ENCODE measurements at regions not wholly inside any gene's neighbourhood (a gene's known extent, or its start where the extent isn't known, plus 50 kb on each side); places are given as distances from the start of the nearest gene placed in this dataset.

- TF ChIP-seq CTCF (conservative IDR thresholded peaks at IDR 0.05 in 1 of 2, IDR thresholded peaks at IDR 0.05 in 1 of 2; ENCODE audit: extremely low read depth in 1 of 2, insufficient read depth in 1 of 2, low read depth in 1 of 2, low read length in 2 of 2), result no peak
- TF ChIP-seq EZH2 (IDR thresholded peaks at IDR 0.05; ENCODE audit: borderline replicate concordance, low read length), result no peak
Observed at GRCh38 chr5:135103575-135103853, 69.5 kb upstream of the PITX1 start.
